ENCODE measurements at regions not wholly inside any gene's neighbourhood (a gene's known extent, or its start where the extent isn't known, plus 50 kb on each side); places are given as distances from the start of the nearest gene placed in this dataset.

- TF ChIP-seq ZBTB7A (IDR thresholded peaks at IDR 0.05; ENCODE audit: low read depth) = no peak
- TF ChIP-seq CEBPB (IDR thresholded peaks at IDR 0.05) = no peak
Measured at GRCh38 chr9:109641372-109641659, 138.7 kb upstream of the PALM2AKAP2 start.
